ENCODE measurements at regions not wholly inside any gene's neighbourhood (a gene's known extent, or its start where the extent isn't known, plus 50 kb on each side); places are given as distances from the start of the nearest gene placed in this dataset.

GRCh38 chrX:5242091-5242790 is 986.4 kb downstream of the NLGN4X start:
- no peaks in the 10 kb centered on the region for H3K4me1 ChIP-seq (ENCODE audit: insufficient read depth, low read length)
- BruUV-seq (replicated peaks): no TSS peak
- H3K9ac ChIP-seq (ENCODE audit: low read length): no peak overlapping the region
- H3K4me2 ChIP-seq (ENCODE audit: low read length): no peak overlapping the region
- H3K79me2 ChIP-seq (ENCODE audit: low read length): no peaks in the 10 kb centered on the region
- ChIA-PET POLR2A (ENCODE audit: unreplicated experiment) (no interaction called here), CTCF (no interaction called here)
- no peaks in the 10 kb centered on the region for H3F3A ChIP-seq (ENCODE audit: low read length, unreplicated experiment)
- intact Hi-C loops (cut with micrococcal nuclease): no loop called here
- no peak overlapping the region for H2AFZ ChIP-seq (ENCODE audit: low read length)
- H3K36me3 ChIP-seq (ENCODE audit: low read depth, low read length): no peaks in the 10 kb centered on the region
- ATAC-seq (no peak), DNase-seq (no peak)
- no peak overlapping the region for H3K27ac ChIP-seq (ENCODE audit: low read length)
- no peaks in the 10 kb centered on the region for H3K9me2 ChIP-seq (replicated peaks; ENCODE audit: low read length)
- no peaks in the 10 kb centered on the region for H3K9me3 ChIP-seq (ENCODE audit: low read length)
- H3K4me3 ChIP-seq (ENCODE audit: low read length): no peak overlapping the region
- no peak for TF ChIP-seq CTCF (conservative IDR thresholded peaks at IDR 0.05; ENCODE audit: low read depth, low read length)
- TF ChIP-seq EZH2phosphoT487 (IDR thresholded peaks at IDR 0.05; ENCODE audit: borderline replicate concordance, low read length): no peak
- TF ChIP-seq EZH2 (IDR thresholded peaks at IDR 0.05; ENCODE audit: low read length, unreplicated experiment): no peak
- H4K20me1 ChIP-seq (ENCODE audit: low read length): no peaks in the 10 kb centered on the region
- H3K27me3 ChIP-seq (ENCODE audit: low read length): peaks cover 4% of the 10 kb centered on the region; the same call in 1 of the 2 replicates

GRCh38 chrX:5236749-5237148 is 991.9 kb downstream of the NLGN4X start:
- intact Hi-C loops (cut with micrococcal nuclease): no loop called here
- CTCF ChIA-PET: no interaction called here

More at GRCh38 chrX:5236749-5237148, 991.9 kb downstream of the NLGN4X start:
- BruUV-seq (replicated peaks): no TSS peak
- H3K27ac ChIP-seq (ENCODE audit: low read length): no peak overlapping the region
- H3K27me3 ChIP-seq (ENCODE audit: low read length): no peaks in the 10 kb centered on the region
- H3K9ac ChIP-seq (ENCODE audit: low read length): no peak overlapping the region
- H2AFZ ChIP-seq (ENCODE audit: low read length): no peak overlapping the region
- POLR2A ChIA-PET (ENCODE audit: unreplicated experiment): no interaction called here
- H3K4me1 ChIP-seq (ENCODE audit: insufficient read depth, low read length): no peaks in the 10 kb centered on the region
- no peaks in the 10 kb centered on the region for H4K20me1 ChIP-seq (ENCODE audit: low read length)
- no peaks in the 10 kb centered on the region for H3K9me2 ChIP-seq (replicated peaks; ENCODE audit: low read length)
- ATAC-seq: no peak
- H3K36me3 ChIP-seq (ENCODE audit: low read depth, low read length): no peaks in the 10 kb centered on the region
- H3K79me2 ChIP-seq (ENCODE audit: low read length): no peaks in the 10 kb centered on the region
- TF ChIP-seq EZH2 (IDR thresholded peaks at IDR 0.05; ENCODE audit: low read length, unreplicated experiment) (no peak), CTCF (conservative IDR thresholded peaks at IDR 0.05; ENCODE audit: low read depth, low read length) (no peak), EZH2phosphoT487 (IDR thresholded peaks at IDR 0.05; ENCODE audit: borderline replicate concordance, low read length) (no peak)
- no peak overlapping the region for H3K4me3 ChIP-seq (ENCODE audit: low read length)
- H3F3A ChIP-seq (ENCODE audit: low read length, unreplicated experiment): no peaks in the 10 kb centered on the region
- DNase-seq: no peak
- H3K9me3 ChIP-seq (ENCODE audit: low read length): no peaks in the 10 kb centered on the region
- no peak overlapping the region for H3K4me2 ChIP-seq (ENCODE audit: low read length)
